Common myeloid progenitor, CD34-positive (primary cell): ENCODE measurements at regions not wholly inside any gene's neighbourhood (a gene's known extent, or its start where the extent isn't known, plus 50 kb on each side); places are given as distances from the start of the nearest gene placed in this dataset.
"Not testable (repeated sequence)": the region's sequence is repeated elsewhere in the genome, so short reads cannot be mapped to it uniquely, and the experiment has no call there.

Experiments
- CTCF ChIA-PET: fragments of 350-600 bp; sonication (Branson Sonifier 250); formaldehyde crosslinking; loops from one replicate; lab custom pipeline; 2021; ENCODE audit warnings: antibody characterized with exemption; lab: Charles Lee
- POLR2A ChIA-PET: fragments of 350-600 bp; sonication (Branson Sonifier 250); formaldehyde crosslinking; loops from one replicate; lab custom pipeline; 2021; ENCODE audit warnings: antibody characterized with exemption; lab: Charles Lee
- DNase-seq, 3 donors: peaks; one replicate each; pipeline versions ENCODE4 v3.0.0 to v3.0.0-alpha.2; 2013
- H3K27ac ChIP-seq, 2 experiments: 1 replicate in 1 of 2; 2 replicates in 1 of 2; pipeline ENCODE4 v1.7.0; 2013; ENCODE audit warnings: inconsistent platforms in 2 of 2, low read length in 2 of 2, mild to moderate bottlenecking in 2 of 2, low read depth in 1 of 2, moderate library complexity in 1 of 2; ENCODE audit not compliant: severe bottlenecking in 2 of 2, insufficient read depth in 1 of 2, poor library complexity in 1 of 2
- H3K27me3 ChIP-seq, 5 experiments: replicated peaks in 2 of 5; 1 replicate in 3 of 5; 2 replicates in 2 of 5; pipeline versions ENCODE4 v1.6.1 to v1.7.0; 2013; ENCODE audit warnings: low read length in 4 of 5, mild to moderate bottlenecking in 2 of 5, moderate library complexity in 2 of 5, inconsistent platforms in 1 of 5; ENCODE audit not compliant: insufficient read depth in 5 of 5, control insufficient read depth in 4 of 5
- H3K36me3 ChIP-seq, 4 experiments: 1 replicate in 2 of 4; 2 replicates in 2 of 4; pipeline versions ENCODE4 v1.6.1 to v1.7.0; 2013; ENCODE audit warnings: low read length in 3 of 4, control low read depth in 1 of 4, mild to moderate bottlenecking in 1 of 4; ENCODE audit not compliant: control insufficient read depth in 4 of 4, insufficient read depth in 4 of 4
- H3K4me1 ChIP-seq, 4 experiments: 1 replicate in 3 of 4; 2 replicates in 1 of 4; pipeline versions ENCODE4 v1.6.1 to v1.7.1; 2013; ENCODE audit warnings: low read length in 3 of 4, mild to moderate bottlenecking in 3 of 4, control low read depth in 1 of 4, inconsistent platforms in 1 of 4, moderate library complexity in 1 of 4; ENCODE audit not compliant: control insufficient read depth in 4 of 4, insufficient read depth in 4 of 4; ENCODE audit errors: control extremely low read depth in 1 of 4
- H3K4me3 ChIP-seq, 7 experiments: 1 replicate in 4 of 7; 2 replicates in 3 of 7; pipeline versions ENCODE4 v1.5.1 to v1.7.0; 2013; ENCODE audit warnings: mild to moderate bottlenecking in 7 of 7, low read length in 6 of 7, moderate library complexity in 6 of 7, inconsistent platforms in 2 of 7, low read depth in 2 of 7, control low read depth in 1 of 7; ENCODE audit not compliant: insufficient read depth in 4 of 7, control insufficient read depth in 1 of 7; ENCODE audit errors: extremely low read depth in 1 of 7
- H3K9me3 ChIP-seq, 5 experiments: 1 replicate in 4 of 5; 2 replicates in 1 of 5; pipeline versions ENCODE4 v1.6.1 to v1.7.1; 2013; ENCODE audit warnings: low read length in 4 of 5, mild to moderate bottlenecking in 2 of 5, inconsistent platforms in 1 of 5, low read depth in 1 of 5, moderate library complexity in 1 of 5; ENCODE audit not compliant: control insufficient read depth in 4 of 5, insufficient read depth in 2 of 5; ENCODE audit errors: control extremely low read depth in 1 of 5
- WGBS: methylation state at CpG from one replicate; pipeline ENCODE4 v1.1.5; 2013; ENCODE audit not compliant: insufficient coverage; 5-methylcytosine and 5-hydroxymethylcytosine counted together

DNA sequence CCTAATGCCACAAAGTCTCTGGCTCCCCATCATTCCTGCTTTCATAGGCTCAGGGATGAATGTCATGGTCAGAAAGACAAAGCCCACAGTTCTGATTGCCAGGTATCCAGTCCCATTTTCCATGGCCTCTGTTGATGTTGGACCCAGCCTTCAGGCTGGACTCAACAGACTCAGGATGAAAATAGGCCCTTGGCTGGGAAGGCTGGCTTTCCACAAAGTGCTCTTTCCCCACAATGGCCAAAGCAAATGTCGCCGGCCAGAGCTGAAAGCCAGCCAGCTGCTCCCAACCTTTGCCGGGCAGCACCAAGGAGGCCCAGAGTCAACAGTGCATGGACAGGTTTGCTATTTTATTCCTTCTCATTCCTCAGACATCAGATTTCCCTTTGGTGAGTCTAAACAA lies 430.1 kb upstream of the FGF16 start:
- 56% methylated on average over 3 of the region's 3 CpGs for WGBS
- no peaks in the 10 kb centered on the region for H3K4me1 ChIP-seq
- ChIA-PET POLR2A (no interaction called here), CTCF (no interaction called here)
- H3K4me3 ChIP-seq, result no peak overlapping the region
- no peak for DNase-seq
- no peak overlapping the region for H3K27ac ChIP-seq
- no peaks in the 10 kb centered on the region for H3K9me3 ChIP-seq
- H3K27me3 ChIP-seq, result no peaks in the 10 kb centered on the region
- no peaks in the 10 kb centered on the region for H3K36me3 ChIP-seq

DNA sequence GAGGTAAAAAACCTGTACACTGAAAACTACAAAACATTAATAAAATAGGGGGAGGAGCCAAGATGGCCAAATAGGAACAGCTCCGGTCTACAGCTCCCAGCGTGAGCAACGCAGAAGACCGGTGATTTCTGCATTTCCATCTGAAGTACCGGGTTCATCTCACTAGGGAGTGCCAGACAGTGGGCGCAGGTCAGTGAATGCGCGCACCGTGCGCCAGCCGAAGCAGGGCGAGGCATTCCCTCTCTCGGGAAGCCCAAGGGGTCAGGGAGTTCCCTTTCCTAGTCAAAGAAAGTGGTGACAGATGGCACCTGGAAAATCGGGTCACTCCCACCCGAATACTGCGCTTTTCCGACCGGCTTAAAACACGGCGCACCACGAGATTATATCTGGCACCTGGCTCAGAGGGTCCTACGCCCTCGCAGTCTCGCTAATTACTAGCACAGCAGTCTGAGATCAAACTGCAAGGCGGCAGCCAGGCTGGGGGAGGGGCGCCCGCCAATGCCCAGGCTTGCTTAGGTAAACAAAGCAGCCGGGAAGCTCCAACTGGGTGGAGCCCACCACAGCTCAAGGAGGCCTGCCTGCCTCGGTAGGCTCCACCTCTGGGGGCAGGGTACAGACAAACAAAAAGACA lies 400.9 kb upstream of the FGF16 start:
- peak overlapping the region in 4 of 7 experiments; percentile 19 to 69 (median 40) for H3K4me3 ChIP-seq
- POLR2A ChIA-PET, CTCF ChIA-PET, H3K36me3 ChIP-seq, H3K9me3 ChIP-seq, H3K4me1 ChIP-seq, H3K27me3 ChIP-seq, H3K27ac ChIP-seq: not testable (repeated sequence)
- peak in 1 of 3 donors; percentile 24 for DNase-seq
- WGBS, result 23% methylated on average over 29 of the region's 29 CpGs

DNA sequence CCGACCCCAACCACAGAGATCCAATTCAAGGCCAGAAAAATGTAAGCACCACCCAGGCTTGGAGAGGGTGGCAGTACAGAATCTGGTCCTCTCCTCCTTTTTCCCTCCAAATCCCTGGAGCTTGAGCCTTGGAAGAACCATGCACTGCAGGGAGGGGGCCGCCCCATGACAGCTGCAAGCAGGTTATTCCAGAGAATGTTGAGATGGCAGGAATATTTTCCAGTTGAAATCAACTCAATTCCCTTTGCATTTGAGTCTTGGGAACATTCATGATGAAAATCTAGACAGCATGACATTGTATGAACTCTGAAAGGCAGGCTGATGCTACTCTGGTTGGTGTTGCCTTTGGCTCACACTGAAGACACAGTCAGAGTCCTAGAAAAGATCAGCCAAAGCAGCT lies 386.6 kb upstream of the FGF16 start:
- ChIA-PET CTCF (interaction anchor here (1.3 kb wide), 1 partner anchor 15 kb away, joined by 3 read pairs; no protein-coding TSS in a partner anchor), POLR2A (no interaction called here)
- Histone ChIP-seq H3K4me1 (no peaks in the 10 kb centered on the region), H3K27me3 (no peaks in the 10 kb centered on the region), H3K36me3 (no peaks in the 10 kb centered on the region), H3K4me3 (no peak overlapping the region), H3K27ac (no peak overlapping the region), H3K9me3 (no peaks in the 10 kb centered on the region)
- no peak for DNase-seq
- 80% methylated on average over 1 of the region's 2 CpGs for WGBS

DNA sequence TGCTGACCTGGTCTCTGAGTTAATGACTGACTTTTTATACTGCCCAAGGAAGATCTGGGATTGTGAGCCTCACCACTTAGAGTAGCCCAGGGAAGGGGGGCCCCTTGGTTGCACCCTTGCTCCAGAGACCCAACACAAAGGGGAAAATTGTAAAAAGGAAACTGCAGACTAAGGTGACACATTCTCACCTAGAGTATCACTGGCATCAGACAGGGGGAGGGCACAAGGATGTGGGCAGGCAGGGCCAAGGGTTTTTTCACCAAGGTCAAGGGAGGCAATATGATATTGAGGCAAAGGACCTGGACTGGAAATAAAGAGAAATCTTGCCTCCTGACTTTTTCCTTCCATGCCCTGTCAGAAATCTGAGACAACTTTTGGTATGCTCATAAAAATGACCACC lies 386.2 kb upstream of the FGF16 start:
- Histone ChIP-seq H3K4me1 (no peaks in the 10 kb centered on the region), H3K27ac (no peak overlapping the region), H3K9me3 (no peaks in the 10 kb centered on the region), H3K27me3 (no peaks in the 10 kb centered on the region), H3K4me3 (no peak overlapping the region), H3K36me3 (no peaks in the 10 kb centered on the region)
- POLR2A ChIA-PET, result no interaction called here
- CTCF ChIA-PET, result interaction anchor here (1.3 kb wide), 1 partner anchor 16 kb away, joined by 3 read pairs; no protein-coding TSS in a partner anchor
- no peak for DNase-seq

DNA sequence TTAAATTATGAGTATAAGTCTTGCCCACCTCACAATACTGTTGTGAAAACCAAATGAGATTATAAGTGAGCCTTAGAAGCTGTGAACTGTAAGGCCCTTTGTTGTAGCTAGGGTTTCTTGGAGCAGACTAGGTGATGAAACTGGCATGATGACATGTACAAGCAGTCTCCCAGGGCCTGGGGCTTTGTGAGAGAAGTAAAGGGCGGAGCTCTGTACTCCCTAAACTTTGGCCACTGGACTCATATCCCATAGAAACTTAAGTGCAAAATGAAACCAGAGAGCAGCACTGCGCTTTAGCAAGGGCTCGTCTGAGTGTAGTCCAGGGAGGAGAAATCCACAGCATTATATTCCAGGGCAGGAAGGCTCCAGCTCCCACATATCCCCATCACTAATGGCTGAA lies 385.6 kb upstream of the FGF16 start:
- DNase-seq, result no peak
- CTCF ChIA-PET, result interaction anchor here (1.3 kb wide), 1 partner anchor 16 kb away, joined by 3 read pairs; no protein-coding TSS in a partner anchor
- Histone ChIP-seq H3K27me3 (no peaks in the 10 kb centered on the region), H3K36me3 (no peaks in the 10 kb centered on the region), H3K27ac (no peak overlapping the region), H3K9me3 (no peaks in the 10 kb centered on the region), H3K4me1 (no peaks in the 10 kb centered on the region), H3K4me3 (no peak overlapping the region)
- WGBS, result 75% methylated on average over 2 of the region's 3 CpGs
- POLR2A ChIA-PET, result no interaction called here

DNA sequence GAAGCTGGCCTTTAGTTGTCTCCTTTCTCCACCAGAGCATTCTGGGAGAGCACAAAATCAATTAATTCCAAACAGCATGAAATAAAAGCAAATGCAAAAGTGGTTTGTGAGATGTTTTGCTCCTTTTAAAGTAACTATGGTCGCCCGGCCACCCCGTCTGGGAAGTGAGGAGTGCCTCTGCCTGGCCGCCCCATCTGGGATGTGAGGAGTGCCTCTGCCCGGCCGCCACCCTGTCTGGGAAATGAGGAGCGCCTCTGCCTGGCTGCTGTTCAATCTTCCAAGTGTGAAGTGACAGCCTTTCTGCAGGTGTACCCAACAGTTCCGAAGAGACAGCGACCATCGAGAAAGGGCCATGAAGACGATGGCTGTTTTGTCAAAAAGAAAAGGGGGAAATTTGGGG lies 381.3 kb upstream of the FGF16 start:
- CTCF ChIA-PET, result no interaction called here
- H3K9me3 ChIP-seq, result no peaks in the 10 kb centered on the region
- no peaks in the 10 kb centered on the region for H3K36me3 ChIP-seq
- no peak overlapping the region for H3K4me3 ChIP-seq
- WGBS, result 95% methylated on average over 7 of the region's 11 CpGs
- H3K27me3 ChIP-seq, result no peaks in the 10 kb centered on the region
- peaks cover 0 to 5% (median under 1%) of the 10 kb centered on the region in 4 experiments for H3K4me1 ChIP-seq
- no peak for DNase-seq
- POLR2A ChIA-PET, result no interaction called here
- no peak overlapping the region for H3K27ac ChIP-seq

DNA sequence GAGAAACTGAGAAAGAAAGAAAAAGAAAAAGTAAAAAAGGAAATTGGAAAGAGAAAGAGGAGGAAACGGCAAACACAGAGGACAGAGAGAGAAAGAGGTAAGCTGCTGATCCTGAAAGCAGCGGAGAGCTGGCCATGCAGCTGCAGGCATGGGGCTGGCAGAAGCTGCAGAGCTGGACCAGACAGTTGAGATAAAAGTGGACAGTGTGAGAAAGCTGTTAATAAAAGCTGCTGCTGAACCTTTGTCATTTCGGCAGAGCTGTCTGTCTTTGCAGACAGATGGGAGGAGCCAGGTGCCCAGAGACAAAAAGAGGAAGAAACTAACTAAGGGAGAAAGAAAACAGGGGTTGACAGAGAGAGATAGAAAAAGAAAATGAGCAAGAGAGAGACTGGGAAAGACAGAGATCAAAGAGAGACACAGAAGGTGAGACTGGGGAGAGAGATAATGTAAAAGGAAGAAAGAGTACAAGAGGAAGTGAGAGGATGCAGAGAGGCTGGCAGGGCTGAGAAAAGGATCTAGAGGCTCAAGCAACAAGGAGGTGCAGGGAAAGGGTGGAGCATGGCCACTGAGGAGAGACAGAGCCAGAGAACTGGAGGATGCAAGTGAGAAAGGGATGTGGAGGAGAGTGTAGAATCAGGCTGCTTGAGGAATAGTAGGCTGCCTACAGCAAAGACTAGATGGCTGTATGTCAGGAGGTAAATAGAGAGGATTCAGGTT lies 376.8 kb upstream of the FGF16 start:
- WGBS, result 32% methylated on average over 3 of the region's 3 CpGs
- Histone ChIP-seq H3K27me3 (no peaks in the 10 kb centered on the region), H3K36me3 (no peaks in the 10 kb centered on the region), H3K27ac (peak overlapping the region in 1 of 2 experiments; percentile 38), H3K4me1 (peaks cover 0 to 9% (median 2%) of the 10 kb centered on the region in 4 experiments), H3K4me3 (peak overlapping the region in 4 of 7 experiments; percentile 35 to 70 (median 42)), H3K9me3 (peaks cover 0 to 1% (median 0%) of the 10 kb centered on the region in 5 experiments)
- peak in 2 of 3 donors; percentile 49 to 59 for DNase-seq
- POLR2A ChIA-PET, result no interaction called here
- CTCF ChIA-PET, result no interaction called here
